ENCODE measurements at regions not wholly inside any gene's neighbourhood (a gene's known extent, or its start where the extent isn't known, plus 50 kb on each side); places are given as distances from the start of the nearest gene placed in this dataset. TPM values are rescaled to one million over a fixed set of nuclear protein-coding genes. Genes with fewer than 3 reads are reported as not detected.

- no peak for DNase-seq (ENCODE audit: low read depth in 1 of 2, low spot score in 1 of 2)
These were observed 50.6 kb upstream of the SPRED2 start for GRCh38 chr2:65482971-65483370.

More at GRCh38 chr2:65482971-65483370, 50.6 kb upstream of the SPRED2 start:
- H3K27ac ChIP-seq (replicated peaks): no peak overlapping the region
- no peaks in the 10 kb centered on the region for H3K27me3 ChIP-seq (ENCODE audit: insufficient read depth, poor library complexity, severe bottlenecking)
- H3K4me3 ChIP-seq (replicated peaks; ENCODE audit: insufficient read depth, low read length): no peak overlapping the region
- TF ChIP-seq CTCF (IDR thresholded peaks at IDR 0.05; ENCODE audit: insufficient read depth, low read length) (no peak), SPI1 (IDR thresholded peaks at IDR 0.05; ENCODE audit: borderline replicate concordance, low read depth) (no peak), GABPA (IDR thresholded peaks at IDR 0.05; ENCODE audit: low read depth) (no peak), REST (IDR thresholded peaks at IDR 0.05; ENCODE audit: insufficient replicate concordance, low read depth) (no peak), POLR2AphosphoS5 (IDR thresholded peaks at IDR 0.05; ENCODE audit: low read depth) (no peak)

Small RNA genes in the stretch of these regions (microRNA-seq; reads per million reads assigned to microRNA genes)
- gene MIR4778: not detected

Data from HL-60 (cell line).